ENCODE measurements at regions not wholly inside any gene's neighbourhood (a gene's known extent, or its start where the extent isn't known, plus 50 kb on each side); places are given as distances from the start of the nearest gene placed in this dataset.
"Not testable (repeated sequence)": the region's sequence is repeated elsewhere in the genome, so short reads cannot be mapped to it uniquely, and the experiment has no call there.

GRCh38 chr1:164443836-164444235 lies 115.1 kb upstream of the PBX1 start:
- no peaks in the 10 kb centered on the region for H3K79me2 ChIP-seq (ENCODE audit: insufficient read depth, low read length)
- no peak overlapping the region for H3K27ac ChIP-seq (ENCODE audit: low read length)

GRCh38 chr1:164446020-164446419 lies 113.0 kb upstream of the PBX1 start:
- Histone ChIP-seq H3K27me3 (ENCODE audit: insufficient read depth, low read length, poor library complexity) (no peaks in the 10 kb centered on the region), H3K4me2 (ENCODE audit: insufficient read depth, low read length) (no peak overlapping the region), H2AFZ (ENCODE audit: low read depth, low read length) (no peak overlapping the region), H4K20me1 (ENCODE audit: insufficient read depth, low read length) (no peaks in the 10 kb centered on the region), H3K4me1 (ENCODE audit: insufficient read depth, low read length) (no peaks in the 10 kb centered on the region), H3K9me3 (ENCODE audit: insufficient read depth, low read length, severe bottlenecking) (no peaks in the 10 kb centered on the region), H3K79me2 (ENCODE audit: insufficient read depth, low read length) (no peaks in the 10 kb centered on the region), H3K4me3 (ENCODE audit: low read depth in 1 of 2, low read length in 2 of 2) (no peak overlapping the region), H3K9ac (ENCODE audit: low read depth, low read length) (no peak overlapping the region), H3K36me3 (ENCODE audit: insufficient read depth, low read length) (no peaks in the 10 kb centered on the region), H3K27ac (ENCODE audit: low read length) (no peak overlapping the region)
- no peak for TF ChIP-seq EZH2 (IDR thresholded peaks at IDR 0.05; ENCODE audit: borderline replicate concordance, low read depth, low read length, severe bottlenecking)
- TF ChIP-seq CTCF (IDR thresholded peaks at IDR 0.05; ENCODE audit: borderline replicate concordance, extremely low read depth, low read length, poor library complexity, severe bottlenecking): no peak
- DNase-seq: no peak
- no peak for ATAC-seq (ENCODE audit: insufficient read depth, low read depth)

More at GRCh38 chr1:164443836-164444235, 115.1 kb upstream of the PBX1 start:
- Histone ChIP-seq H3K27me3 (ENCODE audit: insufficient read depth, low read length, poor library complexity) (no peaks in the 10 kb centered on the region), H3K9ac (ENCODE audit: low read depth, low read length) (no peak overlapping the region), H3K9me3 (ENCODE audit: insufficient read depth, low read length, severe bottlenecking) (no peaks in the 10 kb centered on the region), H3K36me3 (ENCODE audit: insufficient read depth, low read length) (no peaks in the 10 kb centered on the region), H3K4me3 (ENCODE audit: low read depth in 1 of 2, low read length in 2 of 2) (no peak overlapping the region), H3K4me2 (ENCODE audit: insufficient read depth, low read length) (no peak overlapping the region), H2AFZ (ENCODE audit: low read depth, low read length) (no peak overlapping the region), H4K20me1 (ENCODE audit: insufficient read depth, low read length) (no peaks in the 10 kb centered on the region), H3K4me1 (ENCODE audit: insufficient read depth, low read length) (no peaks in the 10 kb centered on the region)
- TF ChIP-seq EZH2 (IDR thresholded peaks at IDR 0.05; ENCODE audit: borderline replicate concordance, low read depth, low read length, severe bottlenecking) (no peak), CTCF (IDR thresholded peaks at IDR 0.05; ENCODE audit: borderline replicate concordance, extremely low read depth, low read length, poor library complexity, severe bottlenecking) (no peak)
- ATAC-seq (ENCODE audit: insufficient read depth, low read depth) (no peak), DNase-seq (no peak)

- no peak overlapping the region for H3K4me2 ChIP-seq (ENCODE audit: insufficient read depth, low read length)
- no peaks in the 10 kb centered on the region for H3K36me3 ChIP-seq (ENCODE audit: insufficient read depth, low read length)
- H3K4me1 ChIP-seq (ENCODE audit: insufficient read depth, low read length): no peaks in the 10 kb centered on the region
- H4K20me1 ChIP-seq (ENCODE audit: insufficient read depth, low read length): no peaks in the 10 kb centered on the region
- DNase-seq (no peak), ATAC-seq (ENCODE audit: insufficient read depth, low read depth) (no peak)
- no peak overlapping the region for H3K27ac ChIP-seq (ENCODE audit: low read length)
- H3K9ac ChIP-seq (ENCODE audit: low read depth, low read length): no peak overlapping the region
- no peak overlapping the region for H2AFZ ChIP-seq (ENCODE audit: low read depth, low read length)
- TF ChIP-seq EZH2 (IDR thresholded peaks at IDR 0.05; ENCODE audit: borderline replicate concordance, low read depth, low read length, severe bottlenecking) (no peak), CTCF (IDR thresholded peaks at IDR 0.05; ENCODE audit: borderline replicate concordance, extremely low read depth, low read length, poor library complexity, severe bottlenecking) (no peak)
- H3K79me2 ChIP-seq (ENCODE audit: insufficient read depth, low read length): no peaks in the 10 kb centered on the region
- no peaks in the 10 kb centered on the region for H3K27me3 ChIP-seq (ENCODE audit: insufficient read depth, low read length, poor library complexity)
- H3K9me3 ChIP-seq (ENCODE audit: insufficient read depth, low read length, severe bottlenecking): no peaks in the 10 kb centered on the region
- no peak overlapping the region for H3K4me3 ChIP-seq (ENCODE audit: low read depth in 1 of 2, low read length in 2 of 2)
Observed at GRCh38 chr1:164452549-164452948, 106.4 kb upstream of the PBX1 start.

- TF ChIP-seq CTCF (IDR thresholded peaks at IDR 0.05; ENCODE audit: borderline replicate concordance, extremely low read depth, low read length, poor library complexity, severe bottlenecking) (no peak), EZH2 (IDR thresholded peaks at IDR 0.05; ENCODE audit: borderline replicate concordance, low read depth, low read length, severe bottlenecking) (no peak)
- DNase-seq (no peak), ATAC-seq (ENCODE audit: insufficient read depth, low read depth) (no peak)
- Histone ChIP-seq H3K27me3 (ENCODE audit: insufficient read depth, low read length, poor library complexity) (no peaks in the 10 kb centered on the region), H3K4me2 (ENCODE audit: insufficient read depth, low read length) (no peak overlapping the region), H4K20me1 (ENCODE audit: insufficient read depth, low read length) (no peaks in the 10 kb centered on the region), H3K4me1 (ENCODE audit: insufficient read depth, low read length) (no peaks in the 10 kb centered on the region), H3K36me3 (ENCODE audit: insufficient read depth, low read length) (no peaks in the 10 kb centered on the region), H3K9ac (ENCODE audit: low read depth, low read length) (no peak overlapping the region), H3K9me3 (ENCODE audit: insufficient read depth, low read length, severe bottlenecking) (no peaks in the 10 kb centered on the region), H3K27ac (ENCODE audit: low read length) (no peak overlapping the region), H3K4me3 (ENCODE audit: low read depth in 1 of 2, low read length in 2 of 2) (no peak overlapping the region), H3K79me2 (ENCODE audit: insufficient read depth, low read length) (no peaks in the 10 kb centered on the region), H2AFZ (ENCODE audit: low read depth, low read length) (no peak overlapping the region)
Observed at GRCh38 chr1:164456272-164456671, 102.7 kb upstream of the PBX1 start.

- H4K20me1 ChIP-seq (ENCODE audit: insufficient read depth, low read length); H2AFZ ChIP-seq (ENCODE audit: low read depth, low read length); H3K9ac ChIP-seq (ENCODE audit: low read depth, low read length); H3K4me3 ChIP-seq (ENCODE audit: low read depth in 1 of 2, low read length in 2 of 2); H3K27me3 ChIP-seq (ENCODE audit: insufficient read depth, low read length, poor library complexity); H3K27ac ChIP-seq (ENCODE audit: low read length); H3K79me2 ChIP-seq (ENCODE audit: insufficient read depth, low read length); ATAC-seq (ENCODE audit: insufficient read depth, low read depth); H3K4me1 ChIP-seq (ENCODE audit: insufficient read depth, low read length); DNase-seq; H3K9me3 ChIP-seq (ENCODE audit: insufficient read depth, low read length, severe bottlenecking); H3K36me3 ChIP-seq (ENCODE audit: insufficient read depth, low read length); H3K4me2 ChIP-seq (ENCODE audit: insufficient read depth, low read length): not testable (repeated sequence)
Observed at GRCh38 chr1:164459176-164459575, 99.8 kb upstream of the PBX1 start.
